ENCODE measurements at regions not wholly inside any gene's neighbourhood (a gene's known extent, or its start where the extent isn't known, plus 50 kb on each side); places are given as distances from the start of the nearest gene placed in this dataset.

DNA sequence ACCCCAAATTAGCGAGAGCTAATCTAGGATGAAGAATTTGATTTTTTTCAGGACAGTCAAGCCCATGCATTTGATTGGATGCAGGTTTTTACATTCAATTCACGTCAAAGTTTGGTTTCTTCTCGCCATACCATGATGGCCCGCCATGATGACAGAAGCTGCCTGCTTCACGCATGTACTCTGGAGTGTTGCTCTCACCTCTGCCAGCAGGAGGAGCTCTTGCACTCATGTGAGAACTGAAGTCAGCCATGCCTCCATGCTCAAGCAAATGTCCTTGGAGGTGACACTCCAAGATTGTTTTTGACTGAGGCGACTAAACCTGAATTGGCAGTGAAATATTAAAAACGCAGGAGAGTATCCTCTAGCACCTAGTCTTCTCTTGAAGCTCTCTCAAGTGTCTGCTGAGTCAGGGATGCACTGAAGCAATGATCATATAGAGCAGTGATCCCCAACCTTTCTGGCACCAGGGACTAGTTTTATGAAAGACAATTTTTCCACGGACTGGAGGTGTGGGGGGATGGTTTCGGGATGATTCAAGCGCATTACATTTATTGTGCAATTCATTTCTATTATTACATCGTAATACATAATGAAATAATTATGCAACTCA, 120.9 kb downstream of the SAMMSON start:
- DNase-seq (ENCODE audit: low spot score) = peak; percentile 48

DNA sequence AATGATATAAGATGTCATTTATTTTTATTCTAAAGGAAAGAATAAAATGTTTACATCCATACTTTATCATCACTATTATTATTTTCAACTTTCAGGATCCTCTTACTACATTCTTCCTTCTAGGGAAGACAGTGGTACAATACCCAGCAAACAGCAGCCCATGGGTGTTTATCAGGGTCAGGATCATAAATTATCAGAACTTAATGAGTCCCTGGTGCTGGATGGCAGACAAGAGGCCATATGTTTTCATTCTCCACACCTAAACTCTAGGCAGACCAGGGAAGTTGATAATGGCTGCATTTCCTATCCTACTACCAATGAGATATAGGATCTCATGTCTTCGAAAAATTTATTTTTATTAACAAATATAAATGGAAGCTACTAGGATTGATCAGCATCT, 127.7 kb downstream of the SAMMSON start:
- no peak for DNase-seq (ENCODE audit: low spot score)

DNA sequence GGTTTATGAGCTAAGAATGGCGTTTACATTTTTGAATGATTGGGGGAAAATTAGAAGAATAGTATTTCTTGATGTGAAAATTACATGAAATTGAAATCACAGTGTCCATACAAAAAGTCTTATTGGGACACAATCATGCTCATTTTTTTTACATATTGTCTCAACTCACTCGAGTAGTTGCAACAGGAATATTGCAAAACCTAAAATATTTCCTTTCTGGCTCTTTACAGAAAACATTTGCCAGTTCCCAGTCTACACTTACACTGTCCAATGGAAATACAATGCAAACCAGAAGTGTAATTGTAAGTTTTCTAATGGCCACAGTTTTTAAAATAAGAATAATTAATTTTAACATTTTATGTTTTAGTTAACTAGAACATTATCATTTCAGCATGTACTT, 137.8 kb downstream of the SAMMSON start:
- no peak for DNase-seq (ENCODE audit: low spot score)

DNA sequence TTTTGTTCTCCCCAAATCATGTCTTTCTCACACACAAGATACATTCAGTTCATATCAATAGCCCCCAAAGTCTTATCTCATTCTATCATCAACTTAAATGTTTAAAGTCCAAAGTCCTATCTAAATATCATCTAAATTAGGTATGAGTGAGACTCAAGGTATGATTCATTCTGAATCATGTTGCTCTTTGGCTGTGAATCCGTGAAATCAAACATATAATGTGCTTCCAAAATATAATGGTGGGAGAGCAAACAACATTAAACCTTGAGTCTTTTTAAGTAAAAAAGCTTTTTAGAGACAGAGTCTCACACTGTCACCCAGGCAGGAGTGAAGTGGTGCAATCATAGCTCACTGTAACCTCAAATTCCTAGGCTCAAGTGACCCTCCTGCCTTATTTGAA, 139.1 kb downstream of the SAMMSON start:
- DNase-seq (ENCODE audit: low spot score) = no peak
